ENCODE measurements at regions not wholly inside any gene's neighbourhood (a gene's known extent, or its start where the extent isn't known, plus 50 kb on each side); places are given as distances from the start of the nearest gene placed in this dataset.

- Histone ChIP-seq H2AFZ (ENCODE audit: low read depth) (no peak overlapping the region), H3K9ac (no peak overlapping the region), H3K4me1 (ENCODE audit: low read depth, poor library complexity, severe bottlenecking) (no peaks in the 10 kb centered on the region), H3K27me3 (ENCODE audit: insufficient read depth, low read depth) (no peaks in the 10 kb centered on the region), H4K20me1 (ENCODE audit: insufficient read depth) (no peaks in the 10 kb centered on the region), H3K36me3 (ENCODE audit: insufficient read depth) (no peaks in the 10 kb centered on the region), H3K79me2 (ENCODE audit: insufficient read depth, low read depth) (no peaks in the 10 kb centered on the region), H3K27ac (no peak overlapping the region), H3K4me3 (IDR thresholded peaks at IDR 0.05; ENCODE audit: insufficient read depth, low read depth, low read length) (no peak overlapping the region), H3K4me2 (no peak overlapping the region)
- no peak for TF ChIP-seq CTCF (conservative IDR thresholded peaks at IDR 0.05; ENCODE audit: low read depth, low read length)
Measured at GRCh38 chr17:13162361-13162760, 144.5 kb upstream of the ELAC2 start.

GRCh38 chr17:13160790-13161189 lies 143.0 kb upstream of the ELAC2 start:
- no peaks in the 10 kb centered on the region for H3K27me3 ChIP-seq (ENCODE audit: insufficient read depth, low read depth)
- H3K4me1 ChIP-seq (ENCODE audit: low read depth, poor library complexity, severe bottlenecking), result no peaks in the 10 kb centered on the region
- no peak overlapping the region for H3K9ac ChIP-seq
- no peak overlapping the region for H3K4me3 ChIP-seq (IDR thresholded peaks at IDR 0.05; ENCODE audit: insufficient read depth, low read depth, low read length)
- no peaks in the 10 kb centered on the region for H4K20me1 ChIP-seq (ENCODE audit: insufficient read depth)
- TF ChIP-seq CTCF (conservative IDR thresholded peaks at IDR 0.05; ENCODE audit: low read depth, low read length), result no peak
- no peak overlapping the region for H2AFZ ChIP-seq (ENCODE audit: low read depth)
- no peaks in the 10 kb centered on the region for H3K36me3 ChIP-seq (ENCODE audit: insufficient read depth)
- H3K27ac ChIP-seq, result no peak overlapping the region
- no peak overlapping the region for H3K4me2 ChIP-seq
- no peaks in the 10 kb centered on the region for H3K79me2 ChIP-seq (ENCODE audit: insufficient read depth, low read depth)

GRCh38 chr17:13160296-13160695 lies 142.5 kb upstream of the ELAC2 start:
- no peaks in the 10 kb centered on the region for H3K36me3 ChIP-seq (ENCODE audit: insufficient read depth)
- no peaks in the 10 kb centered on the region for H3K27me3 ChIP-seq (ENCODE audit: insufficient read depth, low read depth)
- no peak overlapping the region for H2AFZ ChIP-seq (ENCODE audit: low read depth)
- no peak overlapping the region for H3K27ac ChIP-seq
- no peaks in the 10 kb centered on the region for H3K79me2 ChIP-seq (ENCODE audit: insufficient read depth, low read depth)
- no peaks in the 10 kb centered on the region for H3K4me1 ChIP-seq (ENCODE audit: low read depth, poor library complexity, severe bottlenecking)
- H3K9ac ChIP-seq, result no peak overlapping the region
- H4K20me1 ChIP-seq (ENCODE audit: insufficient read depth), result no peaks in the 10 kb centered on the region
- no peak for TF ChIP-seq CTCF (conservative IDR thresholded peaks at IDR 0.05; ENCODE audit: low read depth, low read length)
- no peak overlapping the region for H3K4me2 ChIP-seq
- H3K4me3 ChIP-seq (IDR thresholded peaks at IDR 0.05; ENCODE audit: insufficient read depth, low read depth, low read length), result no peak overlapping the region

GRCh38 chr17:13158494-13159240 lies 140.8 kb upstream of the ELAC2 start:
- no peak overlapping the region for H2AFZ ChIP-seq (ENCODE audit: low read depth)
- no peaks in the 10 kb centered on the region for H4K20me1 ChIP-seq (ENCODE audit: insufficient read depth)
- H3K4me3 ChIP-seq (IDR thresholded peaks at IDR 0.05; ENCODE audit: insufficient read depth, low read depth, low read length), result no peak overlapping the region
- H3K36me3 ChIP-seq (ENCODE audit: insufficient read depth), result no peaks in the 10 kb centered on the region
- H3K27me3 ChIP-seq (ENCODE audit: insufficient read depth, low read depth), result no peaks in the 10 kb centered on the region
- H3K79me2 ChIP-seq (ENCODE audit: insufficient read depth, low read depth), result no peaks in the 10 kb centered on the region
- no peak for TF ChIP-seq CTCF (conservative IDR thresholded peaks at IDR 0.05; ENCODE audit: low read depth, low read length)
- no peak overlapping the region for H3K4me2 ChIP-seq
- H3K27ac ChIP-seq, result no peak overlapping the region
- H3K4me1 ChIP-seq (ENCODE audit: low read depth, poor library complexity, severe bottlenecking), result no peaks in the 10 kb centered on the region
- no peak overlapping the region for H3K9ac ChIP-seq
